Nephron (organoid): ENCODE measurements at regions not wholly inside any gene's neighbourhood (a gene's known extent, or its start where the extent isn't known, plus 50 kb on each side); places are given as distances from the start of the nearest gene placed in this dataset.

Experiments
- H3K27ac Mint-ChIP-seq, 3 experiments: 2 replicates each; pipeline ENCODE4 v1.8.0; 2020; ENCODE audit warnings: mixed read lengths in 3 of 3, mild to moderate bottlenecking in 2 of 3, moderate library complexity in 1 of 3
- H3K27me3 Mint-ChIP-seq: 2 replicates; pipeline ENCODE4 v1.8.0; 2021; ENCODE audit warnings: low read depth, mild to moderate bottlenecking, moderate library complexity, mixed read lengths
- H3K36me3 Mint-ChIP-seq: 2 replicates; pipeline ENCODE4 v1.8.0; 2020; ENCODE audit warnings: low read depth, mixed read lengths
- H3K4me1 Mint-ChIP-seq: 2 replicates; pipeline ENCODE4 v1.8.0; 2020; ENCODE audit warnings: mixed read lengths
- H3K4me3 Mint-ChIP-seq, 3 experiments: 2 replicates each; pipeline ENCODE4 v1.8.0; 2020; ENCODE audit warnings: mild to moderate bottlenecking in 3 of 3, mixed read lengths in 3 of 3, moderate library complexity in 2 of 3
- H3K9me3 Mint-ChIP-seq: 2 replicates; pipeline ENCODE4 v1.8.0; 2020; ENCODE audit warnings: mixed read lengths
- CTCF ChIP-seq, 3 experiments: fragments of 200-600 bp; sonication (generic); IDR thresholded peaks; one replicate each; pipeline ENCODE4 v1.5.0; 2021; ENCODE audit warnings: antibody characterized with exemption in 3 of 3; ENCODE audit not compliant: unreplicated experiment in 3 of 3

GRCh38 chr13:27868641-27869435, 51.0 kb upstream of the PDX1 start:
- Mint-ChIP-seq H3K36me3 (no peaks in the 10 kb centered on the region), H3K4me3 (no peak overlapping the region), H3K27ac (no peak overlapping the region), H3K27me3 (peaks cover 36% of the 10 kb centered on the region), H3K9me3 (no peaks in the 10 kb centered on the region), H3K4me1 (no peaks in the 10 kb centered on the region)
- peak; percentile 50 to 65 (median 51) for TF ChIP-seq CTCF (IDR thresholded peaks at IDR 0.05; ENCODE audit: unreplicated experiment in 3 of 3)

GRCh38 chr13:27869436-27870095, 50.2 kb upstream of the PDX1 start:
- Mint-ChIP-seq H3K27me3 (peaks cover 32% of the 10 kb centered on the region), H3K4me3 (no peak overlapping the region), H3K4me1 (no peaks in the 10 kb centered on the region), H3K27ac (no peak overlapping the region), H3K9me3 (no peaks in the 10 kb centered on the region), H3K36me3 (no peaks in the 10 kb centered on the region)
- no peak for TF ChIP-seq CTCF (IDR thresholded peaks at IDR 0.05; ENCODE audit: unreplicated experiment in 3 of 3)
